CD4-positive, alpha-beta T cell (primary cell): ENCODE measurements at regions not wholly inside any gene's neighbourhood (a gene's known extent, or its start where the extent isn't known, plus 50 kb on each side); places are given as distances from the start of the nearest gene placed in this dataset.

Experiments used
- ATAC-seq: fragments of 200-7000 bp; cut with Tn5 transposase; one replicate; pipeline ENCODE4 v1.10.0; 2022; ENCODE audit warnings: mild to moderate bottlenecking; ENCODE audit not compliant: poor library complexity
- CTCF ChIA-PET: fragments of 350-600 bp; sonication (Branson Sonifier 250); formaldehyde crosslinking; loops from one replicate; lab custom pipeline; 2021; ENCODE audit warnings: antibody characterized with exemption, inconsistent platforms; lab: Charles Lee
- POLR2A ChIA-PET: fragments of 350-600 bp; sonication (Branson Sonifier 250); formaldehyde crosslinking; loops from one replicate; lab custom pipeline; 2021; ENCODE audit warnings: antibody characterized with exemption, inconsistent platforms; lab: Charles Lee
- DNase-seq, 14 experiments: peaks; one replicate each; pipeline ENCODE4 v3.0.0-alpha.2; 2013 to 2020; ENCODE audit warnings: mixed read lengths in 2 of 14
- H3K27ac ChIP-seq, 2 donors: one replicate each; pipeline versions ENCODE4 v1.5.1 to v1.7.0; 2013; ENCODE audit warnings: low read length in 2 of 2, low read depth in 1 of 2, mild to moderate bottlenecking in 1 of 2
- H3K27me3 ChIP-seq, 2 experiments: 1 replicate in 1 of 2; 2 replicates in 1 of 2; pipeline versions ENCODE4 v1.6.1 to v1.7.0; 2013; ENCODE audit warnings: low read length in 2 of 2, control low read depth in 1 of 2, mild to moderate bottlenecking in 1 of 2, moderate library complexity in 1 of 2; ENCODE audit not compliant: insufficient read depth in 2 of 2, control insufficient read depth in 1 of 2
- H3K36me3 ChIP-seq: one replicate; pipeline ENCODE4 v1.6.1; 2013; ENCODE audit warnings: low read length, control low read depth; ENCODE audit not compliant: insufficient read depth
- H3K4me1 ChIP-seq: one replicate; pipeline ENCODE4 v1.6.1; 2013; ENCODE audit warnings: low read length, control low read depth; ENCODE audit not compliant: insufficient read depth
- H3K4me3 ChIP-seq: one replicate; pipeline ENCODE4 v1.5.1; 2013; ENCODE audit warnings: mild to moderate bottlenecking, low read length, moderate library complexity
- H3K9me3 ChIP-seq, 2 experiments: 1 replicate in 1 of 2; 2 replicates in 1 of 2; pipeline versions ENCODE4 v1.6.1 to v1.7.0; 2013; ENCODE audit warnings: low read length in 2 of 2, mild to moderate bottlenecking in 2 of 2, control low read depth in 1 of 2, moderate library complexity in 1 of 2; ENCODE audit not compliant: control insufficient read depth in 1 of 2, insufficient read depth in 1 of 2
- H3K27ac Mint-ChIP-seq: one replicate; pipeline ENCODE4 v1.8.0; 2020; ENCODE audit warnings: mixed read lengths
- H3K27me3 Mint-ChIP-seq: one replicate; pipeline ENCODE4 v1.8.0; 2021; ENCODE audit warnings: mixed read lengths
- H3K36me3 Mint-ChIP-seq: one replicate; pipeline ENCODE4 v1.8.0; 2021; ENCODE audit warnings: low read depth, mixed read lengths
- H3K4me1 Mint-ChIP-seq: one replicate; pipeline ENCODE4 v1.8.0; 2021; ENCODE audit warnings: low read depth, mixed read lengths
- H3K4me3 Mint-ChIP-seq: one replicate; pipeline ENCODE4 v1.8.0; 2020; ENCODE audit warnings: mild to moderate bottlenecking, mixed read lengths
- H3K9me3 Mint-ChIP-seq: one replicate; pipeline ENCODE4 v1.8.0; 2020; ENCODE audit warnings: mixed read lengths
- intact Hi-C, 2 experiments: fragments of 100-400 bp; cut with DNase I in 1 of 2; cut with micrococcal nuclease in 1 of 2; formaldehyde crosslinking; loops; one replicate each; pipeline versions ENCODE4 v1.15.1 to v1.9.0; 2023 to 2025; cut with DNase I, micrococcal nuclease
- TF ChIP-seq, protein P1 (sequence below): fragments of 200-600 bp; IDR thresholded peaks from one replicate; pipeline ENCODE4 v1.8.0; 2022; ENCODE audit warnings: antibody characterized with exemption, mild to moderate bottlenecking

DNA sequence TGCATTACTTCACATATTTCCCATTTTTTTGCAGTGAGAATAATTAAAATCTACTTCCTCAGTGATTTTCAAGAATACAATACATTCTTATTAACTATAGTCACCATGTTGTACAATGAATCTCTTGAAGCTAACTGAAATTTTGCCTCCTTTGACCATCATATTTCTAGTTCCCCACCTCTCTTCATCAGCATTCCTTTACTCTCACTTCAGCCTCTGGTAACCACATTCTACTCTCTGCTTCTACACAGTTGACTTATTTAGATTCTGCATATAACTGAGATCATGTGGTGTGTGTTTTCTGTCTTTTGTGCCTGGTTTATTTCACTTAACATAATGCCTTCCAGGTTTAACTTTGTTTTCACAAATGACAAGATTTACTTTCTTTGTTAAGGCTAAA, 304.4 kb upstream of the LYPLAL1 start:
- no peak overlapping the region for H3K27ac Mint-ChIP-seq
- H3K27me3 Mint-ChIP-seq: no peaks in the 10 kb centered on the region
- H3K36me3 Mint-ChIP-seq: no peaks in the 10 kb centered on the region
- Histone ChIP-seq H3K4me3 (no peak overlapping the region), H3K36me3 (no peaks in the 10 kb centered on the region), H3K27ac (no peak overlapping the region), H3K9me3 (no peaks in the 10 kb centered on the region), H3K4me1 (no peaks in the 10 kb centered on the region), H3K27me3 (no peaks in the 10 kb centered on the region)
- CTCF ChIA-PET: no interaction called here
- no peak overlapping the region for H3K4me3 Mint-ChIP-seq
- no peak for DNase-seq
- intact Hi-C loops: no loop called here
- H3K4me1 Mint-ChIP-seq: no peaks in the 10 kb centered on the region
- ATAC-seq: no peak
- H3K9me3 Mint-ChIP-seq: peaks cover 5% of the 10 kb centered on the region
- POLR2A ChIA-PET: no interaction called here
- TF ChIP-seq, protein P1, sequence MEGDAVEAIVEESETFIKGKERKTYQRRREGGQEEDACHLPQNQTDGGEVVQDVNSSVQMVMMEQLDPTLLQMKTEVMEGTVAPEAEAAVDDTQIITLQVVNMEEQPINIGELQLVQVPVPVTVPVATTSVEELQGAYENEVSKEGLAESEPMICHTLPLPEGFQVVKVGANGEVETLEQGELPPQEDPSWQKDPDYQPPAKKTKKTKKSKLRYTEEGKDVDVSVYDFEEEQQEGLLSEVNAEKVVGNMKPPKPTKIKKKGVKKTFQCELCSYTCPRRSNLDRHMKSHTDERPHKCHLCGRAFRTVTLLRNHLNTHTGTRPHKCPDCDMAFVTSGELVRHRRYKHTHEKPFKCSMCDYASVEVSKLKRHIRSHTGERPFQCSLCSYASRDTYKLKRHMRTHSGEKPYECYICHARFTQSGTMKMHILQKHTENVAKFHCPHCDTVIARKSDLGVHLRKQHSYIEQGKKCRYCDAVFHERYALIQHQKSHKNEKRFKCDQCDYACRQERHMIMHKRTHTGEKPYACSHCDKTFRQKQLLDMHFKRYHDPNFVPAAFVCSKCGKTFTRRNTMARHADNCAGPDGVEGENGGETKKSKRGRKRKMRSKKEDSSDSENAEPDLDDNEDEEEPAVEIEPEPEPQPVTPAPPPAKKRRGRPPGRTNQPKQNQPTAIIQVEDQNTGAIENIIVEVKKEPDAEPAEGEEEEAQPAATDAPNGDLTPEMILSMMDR: no peak

DNA sequence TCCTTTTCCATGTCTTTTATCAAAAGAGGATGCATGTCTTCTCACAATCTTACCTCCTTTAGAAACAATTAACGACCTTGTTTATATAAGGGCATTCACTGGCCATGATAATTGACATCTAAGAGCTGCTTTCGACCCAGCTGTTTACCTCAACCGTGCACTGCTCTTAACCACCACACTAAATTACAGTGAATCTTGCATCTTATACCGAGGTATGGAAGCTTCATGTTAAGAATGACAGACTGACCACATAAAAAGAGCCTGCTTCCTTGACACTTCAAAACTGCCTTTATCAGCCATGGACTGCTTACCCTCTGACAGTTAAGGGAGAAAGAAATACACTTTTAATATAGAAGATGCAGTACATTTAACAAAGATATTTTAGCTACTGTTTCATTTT, 301.7 kb upstream of the LYPLAL1 start:
- Histone ChIP-seq H3K27ac (no peak overlapping the region), H3K27me3 (no peaks in the 10 kb centered on the region), H3K9me3 (peaks cover 0 to 4% of the 10 kb centered on the region in 2 experiments), H3K36me3 (no peaks in the 10 kb centered on the region), H3K4me3 (no peak overlapping the region), H3K4me1 (no peaks in the 10 kb centered on the region)
- ATAC-seq: no peak
- Mint-ChIP-seq H3K9me3 (peaks cover 6% of the 10 kb centered on the region), H3K27me3 (no peaks in the 10 kb centered on the region), H3K4me3 (no peak overlapping the region), H3K27ac (no peak overlapping the region), H3K4me1 (no peaks in the 10 kb centered on the region), H3K36me3 (no peaks in the 10 kb centered on the region)
- POLR2A ChIA-PET: no interaction called here
- intact Hi-C loops: no loop called here
- DNase-seq: no peak
- CTCF ChIA-PET: no interaction called here
- TF ChIP-seq, protein P1: no peak

DNA sequence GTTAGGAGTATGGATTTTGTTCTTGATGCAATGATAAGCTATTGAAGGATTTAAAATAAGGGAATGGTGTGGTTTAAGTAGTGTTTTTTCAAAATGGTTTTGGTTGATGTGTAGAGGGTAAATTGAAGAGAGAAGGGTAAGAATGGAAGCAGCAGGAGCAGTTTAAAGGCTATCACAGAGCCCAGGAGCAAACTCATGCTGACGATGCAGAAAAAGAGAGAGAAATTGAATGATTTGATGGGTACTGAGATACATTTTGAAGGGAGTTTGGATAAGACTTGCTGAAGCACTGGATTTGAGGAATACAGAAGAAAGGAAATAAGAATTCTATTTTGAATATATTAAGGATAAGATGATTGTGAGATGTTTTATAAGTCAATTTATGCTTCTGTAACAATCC, 300.8 kb upstream of the LYPLAL1 start:
- Histone ChIP-seq H3K27ac (no peak overlapping the region), H3K27me3 (no peaks in the 10 kb centered on the region), H3K9me3 (peaks cover 0 to 4% of the 10 kb centered on the region in 2 experiments), H3K4me3 (no peak overlapping the region), H3K36me3 (no peaks in the 10 kb centered on the region), H3K4me1 (no peaks in the 10 kb centered on the region)
- DNase-seq: no peak
- CTCF ChIA-PET: no interaction called here
- H3K4me3 Mint-ChIP-seq: no peak overlapping the region
- no peak for ATAC-seq
- no peaks in the 10 kb centered on the region for H3K36me3 Mint-ChIP-seq
- TF ChIP-seq, protein P1: no peak
- POLR2A ChIA-PET: no interaction called here
- H3K4me1 Mint-ChIP-seq: no peaks in the 10 kb centered on the region
- no peak overlapping the region for H3K27ac Mint-ChIP-seq
- intact Hi-C loops: no loop called here
- H3K9me3 Mint-ChIP-seq: peaks cover 6% of the 10 kb centered on the region
- no peaks in the 10 kb centered on the region for H3K27me3 Mint-ChIP-seq
